ENCODE measurements at regions not wholly inside any gene's neighbourhood (a gene's known extent, or its start where the extent isn't known, plus 50 kb on each side); places are given as distances from the start of the nearest gene placed in this dataset.

GRCh38 chr13:44305917-44306370 lies 67.7 kb upstream of the SERP2 start:
- TF ChIP-seq CTCF (IDR thresholded peaks at IDR 0.05) (no peak), ZFX (IDR thresholded peaks at IDR 0.05; ENCODE audit: borderline replicate concordance) (no peak)

Data from 22Rv1 (cell line).